ENCODE measurements at regions not wholly inside any gene's neighbourhood (a gene's known extent, or its start where the extent isn't known, plus 50 kb on each side); places are given as distances from the start of the nearest gene placed in this dataset.

GRCh38 chr13:65915195-65915594, 1314.9 kb downstream of the PCDH9 start:
- WGBS (ENCODE audit: low lambda C conversion rate), result 0% methylated on average over 1 of the region's 1 CpG
- Histone ChIP-seq H3K79me2 (ENCODE audit: insufficient read depth, low read length) (no peaks in the 10 kb centered on the region), H2AFZ (ENCODE audit: low read length) (no peak overlapping the region), H3K4me1 (ENCODE audit: insufficient read depth, low read length) (no peaks in the 10 kb centered on the region), H4K20me1 (ENCODE audit: insufficient read depth, low read length) (no peaks in the 10 kb centered on the region), H3K36me3 (replicated peaks in 1 of 2; ENCODE audit: control insufficient read depth in 1 of 2, insufficient read depth in 2 of 2, low read length in 2 of 2) (no peaks in the 10 kb centered on the region), H3K9me3 (ENCODE audit: low read length) (peaks cover 3% of the 10 kb centered on the region; the same call in 1 of the 2 replicates), H3K4me2 (ENCODE audit: low read depth, low read length) (no peak overlapping the region), H3K9ac (ENCODE audit: insufficient read depth, low read depth, low read length) (no peak overlapping the region), H3K27ac (ENCODE audit: extremely low read length, insufficient read depth, low read length) (no peak overlapping the region), H3K27me3 (ENCODE audit: control insufficient read depth in 1 of 2, insufficient read depth in 2 of 2, low read length in 2 of 2) (no peaks in the 10 kb centered on the region; a peak in 1 of 5 replicates), H3K4me3 (replicated peaks in 1 of 3; ENCODE audit: insufficient read depth in 1 of 3, low read depth in 2 of 3, low read length in 3 of 3) (no peak overlapping the region)
- ATAC-seq (no peak), DNase-seq (ENCODE audit: low spot score) (no peak), FAIRE-seq (no peak)
- ChIA-PET POLR2A (no interaction called here), CTCF (ENCODE audit: low intra/inter-chr PET ratio, low total read pairs) (no interaction called here)
- TF ChIP-seq ZNF562 (CRISPR knock-in tag; IDR thresholded peaks at IDR 0.05; ENCODE audit: borderline replicate concordance) (no peak), POLR2AphosphoS2 (IDR thresholded peaks at IDR 0.05; ENCODE audit: low read depth, low read length) (no peak), MYC (CRISPR knock-in tag; IDR thresholded peaks at IDR 0.05; ENCODE audit: borderline replicate concordance) (no peak), SP4 (CRISPR knock-in tag; IDR thresholded peaks at IDR 0.05) (no peak), KLF6 (CRISPR knock-in tag; IDR thresholded peaks at IDR 0.05) (no peak), PBX2 (CRISPR knock-in tag; IDR thresholded peaks at IDR 0.05) (no peak), ZNF670 (CRISPR knock-in tag; IDR thresholded peaks at IDR 0.05; ENCODE audit: borderline replicate concordance) (no peak)
- BruUV-seq (replicated peaks), result no TSS peak
- intact Hi-C loops (cut with micrococcal nuclease; ENCODE audit: unreplicated experiment) (no loop called here), in situ Hi-C loops (cut with HindIII; ENCODE audit: extremely low pct_ligation_motif_present, low pct_unique_long_range_greater_than_20kb) (loop anchor here (25.0 kb wide), 1 partner anchor 1322 kb away; the partner anchor contains the start of gene PCDH9)

DNA sequence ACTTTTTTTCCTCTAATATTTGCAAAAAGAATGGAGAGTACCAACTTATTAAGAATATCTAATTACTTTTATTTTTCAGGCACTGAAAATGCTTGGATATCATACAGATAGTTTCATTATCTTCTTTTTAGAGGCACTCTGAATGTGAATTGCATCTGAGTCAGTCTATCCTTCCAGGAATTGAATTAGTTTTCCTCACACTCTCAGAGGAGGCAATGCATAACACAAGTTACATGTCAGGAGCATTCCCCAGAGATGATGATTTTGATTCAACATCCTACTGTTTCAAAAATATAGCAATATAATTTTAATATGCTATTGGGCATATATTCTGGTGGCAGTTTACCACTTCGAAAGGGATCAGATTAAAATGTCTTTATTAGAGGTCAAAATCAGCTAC, 1315.4 kb downstream of the PCDH9 start:
- DNase-seq (ENCODE audit: low spot score), result no peak
- TF ChIP-seq RFX5 (IDR thresholded peaks at IDR 0.05; ENCODE audit: low read depth, low read length) (no peak), SIX4 (CRISPR knock-in tag; IDR thresholded peaks at IDR 0.05) (no peak), ZNF770 (CRISPR knock-in tag; IDR thresholded peaks at IDR 0.05) (no peak), ZKSCAN8 (CRISPR knock-in tag; IDR thresholded peaks at IDR 0.05; ENCODE audit: borderline replicate concordance) (no peak), HES4 (CRISPR knock-in tag; IDR thresholded peaks at IDR 0.05; ENCODE audit: borderline replicate concordance) (no peak)
- TF ChIP-seq, protein P1, sequence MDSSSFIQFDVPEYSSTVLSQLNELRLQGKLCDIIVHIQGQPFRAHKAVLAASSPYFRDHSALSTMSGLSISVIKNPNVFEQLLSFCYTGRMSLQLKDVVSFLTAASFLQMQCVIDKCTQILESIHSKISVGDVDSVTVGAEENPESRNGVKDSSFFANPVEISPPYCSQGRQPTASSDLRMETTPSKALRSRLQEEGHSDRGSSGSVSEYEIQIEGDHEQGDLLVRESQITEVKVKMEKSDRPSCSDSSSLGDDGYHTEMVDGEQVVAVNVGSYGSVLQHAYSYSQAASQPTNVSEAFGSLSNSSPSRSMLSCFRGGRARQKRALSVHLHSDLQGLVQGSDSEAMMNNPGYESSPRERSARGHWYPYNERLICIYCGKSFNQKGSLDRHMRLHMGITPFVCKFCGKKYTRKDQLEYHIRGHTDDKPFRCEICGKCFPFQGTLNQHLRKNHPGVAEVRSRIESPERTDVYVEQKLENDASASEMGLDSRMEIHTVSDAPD (CRISPR knock-in tag; IDR thresholded peaks at IDR 0.05), result no peak
- in situ Hi-C loops (cut with HindIII; ENCODE audit: extremely low pct_ligation_motif_present, low pct_unique_long_range_greater_than_20kb) (loop anchor here (25.0 kb wide), 1 partner anchor 1323 kb away; the partner anchor contains the start of gene PCDH9), intact Hi-C loops (cut with micrococcal nuclease; ENCODE audit: unreplicated experiment) (no loop called here)
- no peaks in the 10 kb centered on the region for H3K4me1 ChIP-seq (ENCODE audit: insufficient read depth, low read length)
- H2AFZ ChIP-seq (ENCODE audit: low read length), result no peak overlapping the region
- ChIA-PET POLR2A (no interaction called here), CTCF (ENCODE audit: low intra/inter-chr PET ratio, low total read pairs) (no interaction called here)
- H3K27ac ChIP-seq (ENCODE audit: extremely low read length, insufficient read depth, low read length), result no peak overlapping the region
- no peaks in the 10 kb centered on the region; a peak in 1 of 5 replicates for H3K27me3 ChIP-seq (ENCODE audit: control insufficient read depth in 1 of 2, insufficient read depth in 2 of 2, low read length in 2 of 2)
- WGBS (ENCODE audit: low lambda C conversion rate), result 0% methylated on average over 1 of the region's 1 CpG
- FAIRE-seq, result no peak
- H3K79me2 ChIP-seq (ENCODE audit: insufficient read depth, low read length), result no peaks in the 10 kb centered on the region
- H3K4me2 ChIP-seq (ENCODE audit: low read depth, low read length), result no peak overlapping the region
- no peak overlapping the region for H3K4me3 ChIP-seq (replicated peaks in 1 of 3; ENCODE audit: insufficient read depth in 1 of 3, low read depth in 2 of 3, low read length in 3 of 3)
- no peaks in the 10 kb centered on the region for H4K20me1 ChIP-seq (ENCODE audit: insufficient read depth, low read length)
- peaks cover 8% of the 10 kb centered on the region; the same call in 1 of the 2 replicates for H3K9me3 ChIP-seq (ENCODE audit: low read length)
- H3K9ac ChIP-seq (ENCODE audit: insufficient read depth, low read depth, low read length), result no peak overlapping the region
- BruUV-seq (replicated peaks), result no TSS peak
- ATAC-seq, result no peak
- no peaks in the 10 kb centered on the region for H3K36me3 ChIP-seq (replicated peaks in 1 of 2; ENCODE audit: control insufficient read depth in 1 of 2, insufficient read depth in 2 of 2, low read length in 2 of 2)
